K562 (cell line): ENCODE measurements at regions not wholly inside any gene's neighbourhood (a gene's known extent, or its start where the extent isn't known, plus 50 kb on each side); places are given as distances from the start of the nearest gene placed in this dataset.

Source experiments
- CHD4 ChIP-seq: fragments of 200-600 bp; sonication (generic); IDR thresholded peaks from 3 replicates; pipeline ENCODE4 v1.6.1; 2012; ENCODE audit warnings: low read depth, mild to moderate bottlenecking, mixed read lengths, low read length, inconsistent platforms; ENCODE audit not compliant: insufficient read depth, insufficient replicate concordance, poor library complexity, severe bottlenecking
- NCOA1 ChIP-seq: fragments of 450-650 bp; IDR thresholded peaks from 2 replicates; pipeline ENCODE4 v1.6.1; 2016; ENCODE audit warnings: low read depth
- NR3C1 ChIP-seq: sonication (generic); formaldehyde crosslinking; IDR thresholded peaks from 2 replicates; pipeline ENCODE4 v1.8.1; 2022; ENCODE audit warnings: missing genetic modification reagents
- OTX1 ChIP-seq: fragments of 450-650 bp; formaldehyde crosslinking; IDR thresholded peaks from 2 replicates; pipeline ENCODE4 v1.4.0; 2022; ENCODE audit warnings: mild to moderate bottlenecking
- PCBP2 ChIP-seq: fragments of 200-400 bp; formaldehyde crosslinking; IDR thresholded peaks from 2 replicates; pipeline ENCODE4 v1.6.1; 2018; ENCODE audit warnings: low read length, low read depth, mild to moderate bottlenecking, moderate library complexity; ENCODE audit not compliant: poor library complexity, severe bottlenecking
- RAD51 ChIP-seq: fragments of 450-650 bp; IDR thresholded peaks from 2 replicates; pipeline ENCODE4 v1.7.1; 2016; ENCODE audit warnings: low read depth, mild to moderate bottlenecking, borderline replicate concordance
- RBM25 ChIP-seq: fragments of 200-400 bp; formaldehyde crosslinking; IDR thresholded peaks from 2 replicates; pipeline ENCODE4 v1.6.1; 2018; ENCODE audit warnings: low read length, low read depth, moderate library complexity; ENCODE audit not compliant: severe bottlenecking
- TOE1 ChIP-seq, 2 experiments: fragments of 450-650 bp in 1 of 2; sonication (generic) in 1 of 2; formaldehyde crosslinking in 1 of 2; IDR thresholded peaks; 2 replicates each; pipeline versions ENCODE4 v1.7.1 to v1.8.0; 2016 to 2022; ENCODE audit warnings: borderline replicate concordance in 2 of 2, mild to moderate bottlenecking in 2 of 2, antibody characterized with exemption in 1 of 2, inconsistent platforms in 1 of 2, low read depth in 1 of 2, missing genetic modification reagents in 1 of 2, moderate library complexity in 1 of 2
- XRCC4 ChIP-seq: IDR thresholded peaks from one replicate; pipeline ENCODE4 v1.6.1; 2011; ENCODE audit not compliant: insufficient read depth, insufficient read length; ENCODE audit errors: extremely low read depth
- TF ChIP-seq, protein P1 (sequence below): fragments of 450-650 bp; IDR thresholded peaks from 2 replicates; pipeline ENCODE4 v1.6.1; 2016; ENCODE audit warnings: mild to moderate bottlenecking, moderate library complexity
- TF ChIP-seq, protein P2 (sequence below): sonication (generic); formaldehyde crosslinking; IDR thresholded peaks from 2 replicates; pipeline ENCODE4 v1.5.0; 2020; ENCODE audit warnings: missing genetic modification reagents
- TF ChIP-seq, protein P3 (sequence below): fragments of 250-450 bp; sonication (Bioruptor Pico); IDR thresholded peaks from 2 replicates; pipeline ENCODE4 v1.6.1; 2021; ENCODE audit warnings: mild to moderate bottlenecking
- TF ChIP-seq, protein P4 (sequence below): sonication (generic); formaldehyde crosslinking; IDR thresholded peaks from 2 replicates; pipeline ENCODE4 v1.8.1; 2023; ENCODE audit warnings: mild to moderate bottlenecking, missing genetic modification reagents

DNA sequence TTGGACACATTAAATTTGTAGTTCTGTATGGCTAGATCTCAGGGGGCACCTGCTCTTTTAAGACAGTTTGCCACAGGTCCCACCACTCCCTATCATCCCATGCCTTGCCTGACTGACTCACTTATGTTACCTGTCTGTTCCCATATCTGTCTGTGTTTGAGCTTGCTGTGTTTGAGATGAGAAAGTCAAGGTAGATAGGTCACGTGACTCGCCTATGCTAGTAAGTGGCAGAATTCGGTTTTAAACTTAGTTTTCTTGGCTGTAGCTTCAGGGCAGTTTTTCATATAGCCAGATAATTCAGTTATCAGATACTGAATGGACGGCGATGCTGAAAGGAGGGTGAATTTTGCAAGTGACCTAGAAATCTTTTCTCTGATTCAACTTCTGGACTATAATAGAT lies 348.4 kb downstream of the RPS24 start (continued):
- TF ChIP-seq, protein P1, sequence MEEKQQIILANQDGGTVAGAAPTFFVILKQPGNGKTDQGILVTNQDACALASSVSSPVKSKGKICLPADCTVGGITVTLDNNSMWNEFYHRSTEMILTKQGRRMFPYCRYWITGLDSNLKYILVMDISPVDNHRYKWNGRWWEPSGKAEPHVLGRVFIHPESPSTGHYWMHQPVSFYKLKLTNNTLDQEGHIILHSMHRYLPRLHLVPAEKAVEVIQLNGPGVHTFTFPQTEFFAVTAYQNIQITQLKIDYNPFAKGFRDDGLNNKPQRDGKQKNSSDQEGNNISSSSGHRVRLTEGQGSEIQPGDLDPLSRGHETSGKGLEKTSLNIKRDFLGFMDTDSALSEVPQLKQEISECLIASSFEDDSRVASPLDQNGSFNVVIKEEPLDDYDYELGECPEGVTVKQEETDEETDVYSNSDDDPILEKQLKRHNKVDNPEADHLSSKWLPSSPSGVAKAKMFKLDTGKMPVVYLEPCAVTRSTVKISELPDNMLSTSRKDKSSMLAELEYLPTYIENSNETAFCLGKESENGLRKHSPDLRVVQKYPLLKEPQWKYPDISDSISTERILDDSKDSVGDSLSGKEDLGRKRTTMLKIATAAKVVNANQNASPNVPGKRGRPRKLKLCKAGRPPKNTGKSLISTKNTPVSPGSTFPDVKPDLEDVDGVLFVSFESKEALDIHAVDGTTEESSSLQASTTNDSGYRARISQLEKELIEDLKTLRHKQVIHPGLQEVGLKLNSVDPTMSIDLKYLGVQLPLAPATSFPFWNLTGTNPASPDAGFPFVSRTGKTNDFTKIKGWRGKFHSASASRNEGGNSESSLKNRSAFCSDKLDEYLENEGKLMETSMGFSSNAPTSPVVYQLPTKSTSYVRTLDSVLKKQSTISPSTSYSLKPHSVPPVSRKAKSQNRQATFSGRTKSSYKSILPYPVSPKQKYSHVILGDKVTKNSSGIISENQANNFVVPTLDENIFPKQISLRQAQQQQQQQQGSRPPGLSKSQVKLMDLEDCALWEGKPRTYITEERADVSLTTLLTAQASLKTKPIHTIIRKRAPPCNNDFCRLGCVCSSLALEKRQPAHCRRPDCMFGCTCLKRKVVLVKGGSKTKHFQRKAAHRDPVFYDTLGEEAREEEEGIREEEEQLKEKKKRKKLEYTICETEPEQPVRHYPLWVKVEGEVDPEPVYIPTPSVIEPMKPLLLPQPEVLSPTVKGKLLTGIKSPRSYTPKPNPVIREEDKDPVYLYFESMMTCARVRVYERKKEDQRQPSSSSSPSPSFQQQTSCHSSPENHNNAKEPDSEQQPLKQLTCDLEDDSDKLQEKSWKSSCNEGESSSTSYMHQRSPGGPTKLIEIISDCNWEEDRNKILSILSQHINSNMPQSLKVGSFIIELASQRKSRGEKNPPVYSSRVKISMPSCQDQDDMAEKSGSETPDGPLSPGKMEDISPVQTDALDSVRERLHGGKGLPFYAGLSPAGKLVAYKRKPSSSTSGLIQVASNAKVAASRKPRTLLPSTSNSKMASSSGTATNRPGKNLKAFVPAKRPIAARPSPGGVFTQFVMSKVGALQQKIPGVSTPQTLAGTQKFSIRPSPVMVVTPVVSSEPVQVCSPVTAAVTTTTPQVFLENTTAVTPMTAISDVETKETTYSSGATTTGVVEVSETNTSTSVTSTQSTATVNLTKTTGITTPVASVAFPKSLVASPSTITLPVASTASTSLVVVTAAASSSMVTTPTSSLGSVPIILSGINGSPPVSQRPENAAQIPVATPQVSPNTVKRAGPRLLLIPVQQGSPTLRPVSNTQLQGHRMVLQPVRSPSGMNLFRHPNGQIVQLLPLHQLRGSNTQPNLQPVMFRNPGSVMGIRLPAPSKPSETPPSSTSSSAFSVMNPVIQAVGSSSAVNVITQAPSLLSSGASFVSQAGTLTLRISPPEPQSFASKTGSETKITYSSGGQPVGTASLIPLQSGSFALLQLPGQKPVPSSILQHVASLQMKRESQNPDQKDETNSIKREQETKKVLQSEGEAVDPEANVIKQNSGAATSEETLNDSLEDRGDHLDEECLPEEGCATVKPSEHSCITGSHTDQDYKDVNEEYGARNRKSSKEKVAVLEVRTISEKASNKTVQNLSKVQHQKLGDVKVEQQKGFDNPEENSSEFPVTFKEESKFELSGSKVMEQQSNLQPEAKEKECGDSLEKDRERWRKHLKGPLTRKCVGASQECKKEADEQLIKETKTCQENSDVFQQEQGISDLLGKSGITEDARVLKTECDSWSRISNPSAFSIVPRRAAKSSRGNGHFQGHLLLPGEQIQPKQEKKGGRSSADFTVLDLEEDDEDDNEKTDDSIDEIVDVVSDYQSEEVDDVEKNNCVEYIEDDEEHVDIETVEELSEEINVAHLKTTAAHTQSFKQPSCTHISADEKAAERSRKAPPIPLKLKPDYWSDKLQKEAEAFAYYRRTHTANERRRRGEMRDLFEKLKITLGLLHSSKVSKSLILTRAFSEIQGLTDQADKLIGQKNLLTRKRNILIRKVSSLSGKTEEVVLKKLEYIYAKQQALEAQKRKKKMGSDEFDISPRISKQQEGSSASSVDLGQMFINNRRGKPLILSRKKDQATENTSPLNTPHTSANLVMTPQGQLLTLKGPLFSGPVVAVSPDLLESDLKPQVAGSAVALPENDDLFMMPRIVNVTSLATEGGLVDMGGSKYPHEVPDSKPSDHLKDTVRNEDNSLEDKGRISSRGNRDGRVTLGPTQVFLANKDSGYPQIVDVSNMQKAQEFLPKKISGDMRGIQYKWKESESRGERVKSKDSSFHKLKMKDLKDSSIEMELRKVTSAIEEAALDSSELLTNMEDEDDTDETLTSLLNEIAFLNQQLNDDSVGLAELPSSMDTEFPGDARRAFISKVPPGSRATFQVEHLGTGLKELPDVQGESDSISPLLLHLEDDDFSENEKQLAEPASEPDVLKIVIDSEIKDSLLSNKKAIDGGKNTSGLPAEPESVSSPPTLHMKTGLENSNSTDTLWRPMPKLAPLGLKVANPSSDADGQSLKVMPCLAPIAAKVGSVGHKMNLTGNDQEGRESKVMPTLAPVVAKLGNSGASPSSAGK, result no peak
- TF ChIP-seq PCBP2 (no peak), NR3C1 (CRISPR knock-in tag) (no peak), CHD4 (no peak), NCOA1 (no peak), OTX1 (CRISPR knock-in tag) (no peak), RBM25 (no peak), RAD51 (peak; percentile 85), XRCC4 (no peak), TOE1 (IDR thresholded peaks at IDR 0.05; ENCODE audit: borderline replicate concordance) (peak; percentile 78), TOE1 (CRISPR knock-in tag; IDR thresholded peaks at IDR 0.05; ENCODE audit: borderline replicate concordance, low read depth) (no peak)
- TF ChIP-seq, protein P2, sequence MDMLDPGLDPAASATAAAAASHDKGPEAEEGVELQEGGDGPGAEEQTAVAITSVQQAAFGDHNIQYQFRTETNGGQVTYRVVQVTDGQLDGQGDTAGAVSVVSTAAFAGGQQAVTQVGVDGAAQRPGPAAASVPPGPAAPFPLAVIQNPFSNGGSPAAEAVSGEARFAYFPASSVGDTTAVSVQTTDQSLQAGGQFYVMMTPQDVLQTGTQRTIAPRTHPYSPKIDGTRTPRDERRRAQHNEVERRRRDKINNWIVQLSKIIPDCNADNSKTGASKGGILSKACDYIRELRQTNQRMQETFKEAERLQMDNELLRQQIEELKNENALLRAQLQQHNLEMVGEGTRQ (CRISPR knock-in tag), result peak; percentile 46
- TF ChIP-seq, protein P3, sequence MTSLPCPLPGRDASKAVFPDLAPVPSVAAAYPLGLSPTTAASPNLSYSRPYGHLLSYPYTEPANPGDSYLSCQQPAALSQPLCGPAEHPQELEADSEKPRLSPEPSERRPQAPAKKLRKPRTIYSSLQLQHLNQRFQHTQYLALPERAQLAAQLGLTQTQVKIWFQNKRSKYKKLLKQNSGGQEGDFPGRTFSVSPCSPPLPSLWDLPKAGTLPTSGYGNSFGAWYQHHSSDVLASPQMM (CRISPR knock-in tag), result no peak
- TF ChIP-seq, protein P4, sequence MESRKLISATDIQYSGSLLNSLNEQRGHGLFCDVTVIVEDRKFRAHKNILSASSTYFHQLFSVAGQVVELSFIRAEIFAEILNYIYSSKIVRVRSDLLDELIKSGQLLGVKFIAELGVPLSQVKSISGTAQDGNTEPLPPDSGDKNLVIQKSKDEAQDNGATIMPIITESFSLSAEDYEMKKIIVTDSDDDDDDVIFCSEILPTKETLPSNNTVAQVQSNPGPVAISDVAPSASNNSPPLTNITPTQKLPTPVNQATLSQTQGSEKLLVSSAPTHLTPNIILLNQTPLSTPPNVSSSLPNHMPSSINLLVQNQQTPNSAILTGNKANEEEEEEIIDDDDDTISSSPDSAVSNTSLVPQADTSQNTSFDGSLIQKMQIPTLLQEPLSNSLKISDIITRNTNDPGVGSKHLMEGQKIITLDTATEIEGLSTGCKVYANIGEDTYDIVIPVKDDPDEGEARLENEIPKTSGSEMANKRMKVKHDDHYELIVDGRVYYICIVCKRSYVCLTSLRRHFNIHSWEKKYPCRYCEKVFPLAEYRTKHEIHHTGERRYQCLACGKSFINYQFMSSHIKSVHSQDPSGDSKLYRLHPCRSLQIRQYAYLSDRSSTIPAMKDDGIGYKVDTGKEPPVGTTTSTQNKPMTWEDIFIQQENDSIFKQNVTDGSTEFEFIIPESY, result no peak
